H1 (cell line): ENCODE measurements at regions not wholly inside any gene's neighbourhood (a gene's known extent, or its start where the extent isn't known, plus 50 kb on each side); places are given as distances from the start of the nearest gene placed in this dataset.

Source experiments
- CTCF ChIA-PET: fragments of 300-600 bp; sonication (Branson Sonifier 250); formaldehyde crosslinking; loops from one replicate; lab custom pipeline; 2021; ENCODE audit not compliant: partially characterized antibody; lab: Charles Lee
- POLR2A ChIA-PET: fragments of 300-600 bp; sonication (Branson Sonifier 250); formaldehyde crosslinking; loops from one replicate; lab custom pipeline; 2021; ENCODE audit warnings: inconsistent platforms; ENCODE audit not compliant: partially characterized antibody; lab: Charles Lee
- DNase-seq, 2 experiments: peaks; one replicate each; pipeline versions ENCODE4 v3.0.0 to v3.0.0-alpha.2; 2010 to 2022; ENCODE audit warnings: low spot score in 2 of 2, low read depth in 1 of 2, mixed read lengths in 1 of 2
- FAIRE-seq: peaks from 2 replicates; lab custom pipeline; 2011; peaks lifted over from hg19 to GRCh38; lab: Jason Lieb, UNC
- H2AFZ ChIP-seq: 2 replicates; pipeline ENCODE4 v1.8.1; 2012; ENCODE audit warnings: low read length, inconsistent platforms
- H2AK5ac ChIP-seq: 2 replicates; pipeline ENCODE4 v1.6.1; 2013; ENCODE audit warnings: low read depth, low read length
- H2BK120ac ChIP-seq: replicated peaks from 2 replicates; pipeline ENCODE3; 2013; ENCODE audit warnings: low read depth, low read length, inconsistent platforms
- H2BK12ac ChIP-seq: 2 replicates; pipeline ENCODE4 v1.6.1; 2013; ENCODE audit warnings: low read depth, low read length
- H2BK15ac ChIP-seq: 2 replicates; pipeline ENCODE4 v1.6.1; 2013; ENCODE audit warnings: low read length
- H2BK20ac ChIP-seq: 2 replicates; pipeline ENCODE4 v1.6.1; 2013; ENCODE audit warnings: low read length
- H2BK5ac ChIP-seq: 2 replicates; pipeline ENCODE4 v1.6.1; 2013; ENCODE audit warnings: low read depth, low read length
- H3K14ac ChIP-seq: 2 replicates; pipeline ENCODE4 v1.6.1; 2013; ENCODE audit warnings: inconsistent platforms; ENCODE audit not compliant: insufficient read length
- H3K18ac ChIP-seq: 2 replicates; pipeline ENCODE4 v1.6.1; 2013; ENCODE audit warnings: low read length; ENCODE audit errors: extremely low read depth
- H3K23ac ChIP-seq: 2 replicates; pipeline ENCODE4 v1.6.1; 2013; ENCODE audit warnings: inconsistent platforms; ENCODE audit not compliant: insufficient read length
- H3K23me2 ChIP-seq: 2 replicates; pipeline ENCODE4 v1.6.1; 2013; ENCODE audit warnings: low read depth, low read length
- H3K27ac ChIP-seq: 2 replicates; pipeline ENCODE4 v1.6.1; 2011; ENCODE audit warnings: low read depth, low read length, inconsistent platforms
- H3K27me3 ChIP-seq, 4 experiments: replicated peaks in 1 of 4; 1 replicate in 1 of 4; 2 replicates in 3 of 4; pipeline versions ENCODE4 v1.6.1 to v1.8.1; 2011 to 2013; ENCODE audit warnings: low read length in 3 of 4, mild to moderate bottlenecking in 3 of 4, inconsistent platforms in 2 of 4, mixed read lengths in 2 of 4, moderate library complexity in 1 of 4; ENCODE audit not compliant: control insufficient read depth in 3 of 4, insufficient read depth in 3 of 4; ENCODE audit errors: extremely low read depth in 1 of 4
- H3K36me3 ChIP-seq, 4 experiments: 2 replicates each; pipeline versions ENCODE4 v1.6.1 to v1.8.1; 2011 to 2013; ENCODE audit warnings: mild to moderate bottlenecking in 4 of 4, low read length in 3 of 4, moderate library complexity in 2 of 4, control low read depth in 1 of 4, inconsistent platforms in 1 of 4; ENCODE audit not compliant: insufficient read depth in 4 of 4, control insufficient read depth in 2 of 4
- H3K4ac ChIP-seq: replicated peaks from 2 replicates; pipeline ENCODE3; 2013; ENCODE audit warnings: low read length, low read depth, mixed read lengths, inconsistent platforms; ENCODE audit not compliant: insufficient read length
- H3K4me1 ChIP-seq, 4 experiments: replicated peaks in 1 of 4; 1 replicate in 1 of 4; 2 replicates in 3 of 4; pipeline versions ENCODE4 v1.6.1 to v1.8.1; 2011 to 2013; ENCODE audit warnings: low read length in 3 of 4, inconsistent platforms in 2 of 4, mixed read lengths in 1 of 4; ENCODE audit not compliant: insufficient read depth in 4 of 4, control insufficient read depth in 3 of 4
- H3K4me2 ChIP-seq, 2 experiments: 2 replicates each; pipeline versions ENCODE4 v1.6.1 to v1.8.1; 2011 to 2013; ENCODE audit warnings: low read depth in 2 of 2, low read length in 2 of 2, control low read depth in 1 of 2, inconsistent platforms in 1 of 2, mild to moderate bottlenecking in 1 of 2; ENCODE audit not compliant: insufficient read depth in 1 of 2
- H3K4me3 ChIP-seq, 4 experiments: fragments of 200-600, 300-600 bp in 1 of 4; sonication (generic), shearing (Covaris generic), sonication (Bioruptor Twin) in 1 of 4; 2 replicates each; pipeline versions ENCODE4 v1.5.1 to v1.8.1; 2011 to 2016; ENCODE audit warnings: low read length in 4 of 4, low read depth in 3 of 4, control low read depth in 2 of 4, inconsistent platforms in 2 of 4, mild to moderate bottlenecking in 2 of 4, mixed read lengths in 1 of 4, moderate library complexity in 1 of 4; ENCODE audit not compliant: insufficient read depth in 2 of 4; ENCODE audit errors: extremely low read depth in 1 of 4
- H3K56ac ChIP-seq: replicated peaks from 2 replicates; pipeline ENCODE3; 2013; ENCODE audit warnings: low read depth, mild to moderate bottlenecking, mixed read lengths, low read length, inconsistent platforms; ENCODE audit not compliant: insufficient read length
- H3K79me1 ChIP-seq: 2 replicates; pipeline ENCODE4 v1.6.1; 2013; ENCODE audit warnings: low read depth, low read length, control low read depth
- H3K79me2 ChIP-seq, 2 experiments: 2 replicates each; pipeline versions ENCODE4 v1.6.1 to v1.8.1; 2012 to 2013; ENCODE audit warnings: low read length in 2 of 2, mild to moderate bottlenecking in 2 of 2, inconsistent platforms in 1 of 2; ENCODE audit not compliant: insufficient read depth in 2 of 2, control insufficient read depth in 1 of 2
- H3K9ac ChIP-seq, 4 experiments: replicated peaks in 1 of 4; 1 replicate in 1 of 4; 2 replicates in 3 of 4; pipeline versions ENCODE4 v1.6.1 to v1.8.1; 2011 to 2013; ENCODE audit warnings: low read depth in 3 of 4, low read length in 3 of 4, control low read depth in 2 of 4, mild to moderate bottlenecking in 2 of 4, moderate library complexity in 2 of 4, inconsistent platforms in 1 of 4; ENCODE audit errors: extremely low read depth in 1 of 4
- H3K9me3 ChIP-seq, 2 experiments: 2 replicates each; pipeline versions ENCODE4 v1.6.1 to v1.8.1; 2012 to 2013; ENCODE audit warnings: mild to moderate bottlenecking in 2 of 2, moderate library complexity in 2 of 2, control low read depth in 1 of 2, inconsistent platforms in 1 of 2, low read depth in 1 of 2, low read length in 1 of 2, mixed read lengths in 1 of 2; ENCODE audit not compliant: insufficient read depth in 2 of 2
- H4K20me1 ChIP-seq, 2 experiments: replicated peaks in 1 of 2; 2 replicates each; pipeline versions ENCODE3 to v1.8.1; 2011 to 2013; ENCODE audit warnings: inconsistent platforms in 2 of 2, low read length in 2 of 2, mild to moderate bottlenecking in 1 of 2; ENCODE audit not compliant: insufficient read depth in 2 of 2, control insufficient read depth in 1 of 2
- H4K5ac ChIP-seq: 2 replicates; pipeline ENCODE4 v1.6.1; 2013; ENCODE audit warnings: low read length, low read depth, mixed read lengths, inconsistent platforms; ENCODE audit not compliant: insufficient read length
- H4K8ac ChIP-seq: 2 replicates; pipeline ENCODE4 v1.8.0; 2013; ENCODE audit warnings: mild to moderate bottlenecking, moderate library complexity, low read length, inconsistent platforms; ENCODE audit not compliant: insufficient read depth; ENCODE audit errors: extremely low read depth
- H4K91ac ChIP-seq: replicated peaks from 2 replicates; pipeline ENCODE3; 2013; ENCODE audit warnings: low read length, mixed read lengths, inconsistent platforms; ENCODE audit not compliant: insufficient read length
- ASH2L ChIP-seq: fragments of 200-600, 300-600 bp; sonication (generic); IDR thresholded peaks from one replicate; pipeline ENCODE4 v1.7.1; 2017; ENCODE audit warnings: low read length
- BRCA1 ChIP-seq: IDR thresholded peaks from 2 replicates; pipeline ENCODE4 v1.6.1; 2012; ENCODE audit warnings: low read depth, low read length, improper control_type of control experiment
- WGBS, 2 experiments: shearing (Covaris generic) in 1 of 2; methylation state at CpG; one replicate each; pipeline versions ENCODE4 v1.1.6 to v1.1.7; 2013 to 2015; ENCODE audit warnings: low lambda C conversion rate in 2 of 2, mixed read lengths in 2 of 2, inconsistent platforms in 1 of 2, low coverage in 1 of 2, missing lambda C conversion rate in 1 of 2; ENCODE audit not compliant: insufficient replicate concordance in 2 of 2, insufficient coverage in 1 of 2, insufficient read length in 1 of 2; ENCODE audit errors: extremely low coverage in 1 of 2, missing lambda C conversion rate in 1 of 2; 5-methylcytosine and 5-hydroxymethylcytosine counted together

- no peak for FAIRE-seq
- TF ChIP-seq BRCA1 (no peak), ASH2L (no peak)
- TF ChIP-seq, all 59 proteins: peak for 0
- CTCF ChIA-PET, result no interaction called here
- no peaks in the 10 kb centered on the region for H3K79me1 ChIP-seq
- 95% methylated on average over 2 of the region's 2 CpGs; no CpG with 5 or more reads in 1 of the 2 experiments for WGBS, 2 experiments
- DNase-seq, result no peak
- H3K14ac ChIP-seq, result no peak overlapping the region
- H3K23ac ChIP-seq, result no peak overlapping the region
- POLR2A ChIA-PET, result no interaction called here
- H2BK15ac ChIP-seq, result no peak overlapping the region
- no peak overlapping the region for H4K91ac ChIP-seq
- H3K27me3 ChIP-seq, result no peaks in the 10 kb centered on the region
- no peak overlapping the region for H3K4me3 ChIP-seq
- no peak overlapping the region for H2BK120ac ChIP-seq
- H2AK5ac ChIP-seq, result no peak overlapping the region
- no peak overlapping the region for H4K5ac ChIP-seq
- no peaks in the 10 kb centered on the region for H3K4me1 ChIP-seq
- no peak overlapping the region for H3K27ac ChIP-seq
- no peak overlapping the region for H2AFZ ChIP-seq
- H2BK5ac ChIP-seq, result no peak overlapping the region
- no peak overlapping the region for H3K9ac ChIP-seq
- H3K4ac ChIP-seq, result no peak overlapping the region
- H2BK12ac ChIP-seq, result no peak overlapping the region
- H2BK20ac ChIP-seq, result no peak overlapping the region
- no peak overlapping the region for H3K56ac ChIP-seq
- no peak overlapping the region for H3K18ac ChIP-seq
- H3K4me2 ChIP-seq, result no peak overlapping the region
- no peak overlapping the region for H4K8ac ChIP-seq
- no peaks in the 10 kb centered on the region for H3K9me3 ChIP-seq
- no peaks in the 10 kb centered on the region for H3K23me2 ChIP-seq
- H3K79me2 ChIP-seq, result no peaks in the 10 kb centered on the region
- H3K36me3 ChIP-seq, result no peaks in the 10 kb centered on the region
- no peaks in the 10 kb centered on the region for H4K20me1 ChIP-seq
Observed at GRCh38 chr13:88958821-88959220, 1287.7 kb downstream of the SLITRK5 start.
